GM12875 (cell line): ENCODE measurements at regions not wholly inside any gene's neighbourhood (a gene's known extent, or its start where the extent isn't known, plus 50 kb on each side); places are given as distances from the start of the nearest gene placed in this dataset.

ENCODE experiments used
- H3K4me3 ChIP-seq: one replicate; pipeline ENCODE4 v1.5.1; 2011; ENCODE audit warnings: low read depth, low read length, control low read depth
- CTCF ChIP-seq: IDR thresholded peaks from 2 replicates; pipeline ENCODE4 v1.5.1; 2011; ENCODE audit warnings: low read depth, mild to moderate bottlenecking, control low read depth, inconsistent platforms, low read length, moderate library complexity, borderline replicate concordance; ENCODE audit not compliant: insufficient read depth

GRCh38 chr4:62656006-62656405, 1455.9 kb downstream of the ADGRL3 start:
- no peak for TF ChIP-seq CTCF
- H3K4me3 ChIP-seq: no peak overlapping the region

- H3K4me3 ChIP-seq: no peak overlapping the region
- no peak for TF ChIP-seq CTCF
Measured at GRCh38 chr4:62644372-62644771, 1444.2 kb downstream of the ADGRL3 start.

GRCh38 chr4:62640296-62640695, 1440.2 kb downstream of the ADGRL3 start:
- H3K4me3 ChIP-seq: no peak overlapping the region
- no peak for TF ChIP-seq CTCF

GRCh38 chr4:62627671-62628070, 1427.5 kb downstream of the ADGRL3 start:
- H3K4me3 ChIP-seq: no peak overlapping the region
- TF ChIP-seq CTCF: no peak

GRCh38 chr4:62627141-62627540, 1427.0 kb downstream of the ADGRL3 start:
- TF ChIP-seq CTCF: no peak
- H3K4me3 ChIP-seq: no peak overlapping the region

- TF ChIP-seq CTCF: no peak
- H3K4me3 ChIP-seq: no peak overlapping the region
Measured at GRCh38 chr4:62622089-62622488, 1422.0 kb downstream of the ADGRL3 start.

- TF ChIP-seq CTCF: no peak
- H3K4me3 ChIP-seq: no peak overlapping the region
Measured at GRCh38 chr4:62619971-62620370, 1419.8 kb downstream of the ADGRL3 start.
